Aorta (tissue), 5 donors: ENCODE measurements at regions not wholly inside any gene's neighbourhood (a gene's known extent, or its start where the extent isn't known, plus 50 kb on each side); places are given as distances from the start of the nearest gene placed in this dataset.

Experiments used
- ATAC-seq: fragments of 200-7000 bp; cut with Tn5 transposase; one replicate; pipeline ENCODE4 v1.9.1; 2022; ENCODE audit warnings: moderate library complexity; ENCODE audit not compliant: low FRiP score
- DNase-seq, 2 donors: peaks; one replicate each; pipeline ENCODE4 v3.0.0-alpha.2; 2020
- H3K27ac ChIP-seq, 2 donors: one replicate each; pipeline ENCODE4 v1.5.1; 2013; ENCODE audit warnings: low read length in 2 of 2, mild to moderate bottlenecking in 2 of 2, moderate library complexity in 2 of 2, control low read depth in 1 of 2, inconsistent platforms in 1 of 2, low read depth in 1 of 2
- H3K27me3 ChIP-seq, 2 donors: one replicate each; pipeline ENCODE4 v1.6.1; 2013; ENCODE audit warnings: control low read depth in 1 of 2, low read length in 1 of 2, mild to moderate bottlenecking in 1 of 2, moderate library complexity in 1 of 2; ENCODE audit not compliant: insufficient read depth in 2 of 2, control insufficient read depth in 1 of 2
- H3K36me3 ChIP-seq, 2 donors: one replicate each; pipeline ENCODE4 v1.6.1; 2013; ENCODE audit warnings: control low read depth in 1 of 2, low read length in 1 of 2, mild to moderate bottlenecking in 1 of 2; ENCODE audit not compliant: insufficient read depth in 2 of 2, control insufficient read depth in 1 of 2
- H3K4me1 ChIP-seq, 2 donors: one replicate each; pipeline ENCODE4 v1.6.1; 2013; ENCODE audit warnings: low read length in 2 of 2, control low read depth in 1 of 2, mild to moderate bottlenecking in 1 of 2, moderate library complexity in 1 of 2; ENCODE audit not compliant: insufficient read depth in 2 of 2, control insufficient read depth in 1 of 2
- H3K4me3 ChIP-seq, 2 donors: one replicate each; pipeline ENCODE4 v1.5.1; 2013; ENCODE audit warnings: low read length in 2 of 2, control low read depth in 1 of 2, mild to moderate bottlenecking in 1 of 2
- H3K9me3 ChIP-seq: one replicate; pipeline ENCODE4 v1.6.1; 2013; ENCODE audit warnings: mild to moderate bottlenecking, low read length; ENCODE audit not compliant: control insufficient read depth
- WGBS, 2 donors: extraction: QIAGEN DNeasy Blood & Tissue Kit; methylation state at CpG; one replicate each; pipeline ENCODE4 v1.1.7; 2013; 5-methylcytosine and 5-hydroxymethylcytosine counted together
- intact Hi-C, 2 donors: fragments of 100-400 bp; cut with DNase I; formaldehyde crosslinking; loops; one replicate each; pipeline versions ENCODE4 v1.14.2 to v1.15.0; 2022
- donor health status: healthy with polysubstance abuse.
- donor health status: Bipolar disorder and iron deficiency.
- donor health status: DM: no; HTN: no; CAD: no.
- donor health status: DM: no; HTN: no; CAD: no.
- donor health status: DM: yes; HTN: yes; CAD: no.

DNA sequence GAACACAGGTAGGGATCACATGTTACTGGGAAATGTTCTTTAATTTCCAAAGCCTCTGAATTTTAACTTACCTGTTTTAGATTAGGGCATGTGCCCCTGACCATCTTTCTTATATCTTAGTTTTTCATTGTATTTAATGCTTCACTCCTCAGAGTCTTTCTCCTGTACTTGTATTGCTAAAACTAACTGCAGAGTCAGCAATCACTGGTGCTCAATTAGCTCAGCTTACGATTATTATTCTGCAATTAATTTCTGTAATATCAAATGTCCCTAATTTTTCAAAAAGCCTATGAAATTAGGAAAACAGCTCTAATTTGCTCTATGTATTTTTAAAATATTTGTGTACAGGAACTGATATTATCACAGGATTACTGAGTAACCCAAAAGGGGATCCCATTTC, 693.2 kb upstream of the SLC8A1 start:
- no peaks in the 10 kb centered on the region for H3K9me3 ChIP-seq
- no peak for DNase-seq
- ATAC-seq = no peak

DNA sequence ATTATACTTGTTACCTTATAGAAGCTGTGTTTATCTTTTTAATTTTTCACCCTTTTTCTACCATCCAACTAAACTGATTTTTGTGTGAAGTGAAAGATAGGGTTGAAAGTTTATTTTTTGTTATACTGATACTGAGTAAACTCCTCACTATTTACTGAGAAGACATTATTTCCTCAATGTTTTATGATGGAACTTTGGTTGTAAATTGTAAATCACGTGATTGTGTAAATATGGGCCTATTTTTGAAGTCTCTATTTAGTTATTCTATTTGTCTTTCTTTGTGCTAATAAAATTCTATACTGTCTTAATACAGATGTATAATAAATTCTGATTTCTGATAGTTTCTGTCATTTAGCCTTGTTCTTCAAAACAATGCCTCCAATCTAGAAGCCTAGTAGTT, 697.2 kb upstream of the SLC8A1 start:
- WGBS, 2 donors = 81 to 89% methylated on average over 1 of the region's 1 CpG
- intact Hi-C loops = no loop called here

More for the DNA sequence above, 693.2 kb upstream of the SLC8A1 start:
- H3K36me3 ChIP-seq = no peaks in the 10 kb centered on the region
- H3K4me1 ChIP-seq = no peaks in the 10 kb centered on the region
- no peaks in the 10 kb centered on the region for H3K27me3 ChIP-seq
- intact Hi-C loops = no loop called here
- H3K27ac ChIP-seq = no peak overlapping the region
- 97 to 98% methylated on average over 1 of the region's 1 CpG for WGBS, 2 donors
- no peak overlapping the region for H3K4me3 ChIP-seq

DNA sequence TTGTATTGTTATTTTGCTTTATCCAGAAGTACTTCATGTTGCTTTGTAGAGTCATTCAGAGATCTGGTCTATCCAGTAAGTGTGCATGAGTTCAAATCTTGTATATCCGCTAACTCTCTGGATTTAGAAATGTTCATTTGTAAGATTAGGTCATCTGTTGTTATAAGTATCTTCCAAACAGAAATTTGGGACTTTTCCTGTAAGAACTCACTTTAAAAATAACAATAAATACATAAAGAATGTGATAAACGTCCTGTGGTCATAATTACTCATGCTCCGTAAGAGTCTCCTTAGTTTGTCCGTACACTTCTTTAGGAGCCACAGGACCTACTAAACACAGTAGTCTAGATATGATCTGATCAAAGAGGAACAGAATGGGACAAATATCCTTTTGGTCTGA, 699.9 kb upstream of the SLC8A1 start:
- DNase-seq (no peak), ATAC-seq (no peak)
- Histone ChIP-seq H3K4me3 (no peak overlapping the region), H3K9me3 (no peaks in the 10 kb centered on the region), H3K27ac (no peak overlapping the region), H3K27me3 (no peaks in the 10 kb centered on the region), H3K36me3 (no peaks in the 10 kb centered on the region), H3K4me1 (no peaks in the 10 kb centered on the region)
- intact Hi-C loops = no loop called here
- WGBS, 2 donors = 82 to 85% methylated on average over 4 of the region's 4 CpGs

More for the DNA sequence above, 697.2 kb upstream of the SLC8A1 start:
- Histone ChIP-seq H3K27me3 (no peaks in the 10 kb centered on the region), H3K9me3 (no peaks in the 10 kb centered on the region), H3K36me3 (no peaks in the 10 kb centered on the region), H3K4me1 (no peaks in the 10 kb centered on the region), H3K27ac (no peak overlapping the region), H3K4me3 (no peak overlapping the region)
- DNase-seq = no peak
- ATAC-seq = no peak

DNA sequence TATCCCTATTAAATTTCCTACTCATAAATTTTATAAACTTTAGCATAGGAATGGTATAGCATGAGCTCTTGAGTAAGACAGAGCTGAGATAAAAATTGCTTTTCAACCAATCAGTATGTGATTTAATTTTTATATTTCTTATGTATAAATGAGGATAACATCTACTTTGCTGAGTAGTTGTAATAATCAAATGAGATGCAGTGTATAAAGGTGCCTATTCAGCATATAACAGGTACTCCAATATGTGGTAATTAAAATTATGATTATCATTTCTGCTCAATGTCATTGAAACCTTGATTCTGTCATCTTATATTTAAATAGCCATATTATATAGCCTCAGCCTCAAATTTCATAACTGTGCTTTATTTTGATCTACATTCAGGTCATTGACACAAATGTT, 700.4 kb upstream of the SLC8A1 start:
- intact Hi-C loops = no loop called here
- Histone ChIP-seq H3K36me3 (no peaks in the 10 kb centered on the region), H3K4me3 (no peak overlapping the region), H3K9me3 (no peaks in the 10 kb centered on the region), H3K27ac (no peak overlapping the region), H3K4me1 (no peaks in the 10 kb centered on the region), H3K27me3 (no peaks in the 10 kb centered on the region)
- DNase-seq (no peak), ATAC-seq (no peak)

DNA sequence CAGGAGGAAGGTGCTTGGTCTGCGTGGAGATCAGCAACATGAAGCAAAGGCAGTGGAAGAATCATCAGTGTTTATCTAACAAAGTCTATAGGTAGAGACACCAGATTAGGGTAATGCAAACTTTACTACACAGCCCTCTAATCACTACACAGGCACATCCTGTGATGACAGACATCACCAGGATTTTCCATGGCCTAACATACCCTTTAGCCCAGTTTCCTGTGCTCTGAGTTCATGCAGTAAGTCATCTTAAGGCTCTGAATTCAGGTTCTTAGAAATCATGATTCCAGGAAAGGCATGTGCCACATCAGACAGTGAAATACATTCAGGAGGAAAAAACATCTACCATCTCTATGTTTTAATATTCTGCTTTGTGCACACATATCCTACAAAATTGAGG, 708.5 kb upstream of the SLC8A1 start:
- ATAC-seq = no peak
- no peaks in the 10 kb centered on the region for H3K36me3 ChIP-seq
- H3K27me3 ChIP-seq = no peaks in the 10 kb centered on the region
- H3K9me3 ChIP-seq = no peaks in the 10 kb centered on the region
- no peaks in the 10 kb centered on the region for H3K4me1 ChIP-seq
- intact Hi-C loops = no loop called here
- no peak for DNase-seq
- WGBS, 2 donors = 81 to 88% methylated on average over 1 of the region's 1 CpG
- H3K4me3 ChIP-seq = no peak overlapping the region
- no peak overlapping the region for H3K27ac ChIP-seq

DNA sequence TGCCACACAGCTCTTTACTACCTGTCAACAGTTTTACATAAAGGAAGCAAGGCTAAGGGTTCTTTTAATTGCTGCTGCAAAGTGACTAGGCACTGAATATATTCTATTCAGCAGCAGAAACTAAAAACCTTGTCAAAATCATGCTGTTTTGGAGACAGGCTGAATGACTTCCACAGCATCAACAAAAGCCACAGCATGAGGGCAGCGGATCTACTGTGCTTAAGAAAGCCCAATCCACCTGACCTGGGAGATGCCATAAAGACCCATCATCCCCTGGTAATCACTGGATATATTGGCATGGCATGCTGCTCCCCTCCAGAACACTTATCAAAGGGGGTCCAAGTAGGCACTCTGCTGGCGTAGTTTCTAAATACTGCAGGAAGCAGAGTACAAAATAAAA, 715.1 kb upstream of the SLC8A1 start:
- ATAC-seq (no peak), DNase-seq (no peak)
- Histone ChIP-seq H3K27me3 (no peaks in the 10 kb centered on the region), H3K27ac (no peak overlapping the region), H3K4me1 (no peaks in the 10 kb centered on the region), H3K36me3 (no peaks in the 10 kb centered on the region), H3K4me3 (no peak overlapping the region), H3K9me3 (no peaks in the 10 kb centered on the region)
- intact Hi-C loops = no loop called here
- 96 to 98% methylated on average over 2 of the region's 2 CpGs for WGBS, 2 donors

DNA sequence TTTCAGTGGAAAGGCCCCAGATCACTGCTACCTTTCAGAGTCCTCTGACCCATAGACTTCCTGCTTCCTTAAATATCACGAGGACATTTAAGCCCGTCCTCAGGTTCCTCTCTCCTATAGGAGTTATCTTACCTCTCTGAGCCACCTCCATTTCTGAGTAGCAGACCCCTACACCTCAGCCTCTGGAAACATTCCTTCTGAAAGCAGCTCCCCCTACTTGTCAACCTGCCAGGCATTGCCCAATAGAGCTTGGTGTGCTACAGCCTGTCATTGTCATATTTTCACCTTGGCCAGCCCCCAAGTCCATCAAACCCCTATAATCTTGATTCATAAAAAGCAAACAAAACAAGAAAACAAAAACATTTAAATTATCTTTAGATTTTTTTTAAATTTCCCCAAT, 717.9 kb upstream of the SLC8A1 start:
- Histone ChIP-seq H3K27ac (no peak overlapping the region), H3K4me3 (no peak overlapping the region), H3K9me3 (no peaks in the 10 kb centered on the region), H3K36me3 (no peaks in the 10 kb centered on the region), H3K4me1 (no peaks in the 10 kb centered on the region), H3K27me3 (no peaks in the 10 kb centered on the region)
- DNase-seq (no peak), ATAC-seq (no peak)
- intact Hi-C loops = no loop called here
- 91 to 98% methylated on average over 2 of the region's 2 CpGs for WGBS, 2 donors

DNA sequence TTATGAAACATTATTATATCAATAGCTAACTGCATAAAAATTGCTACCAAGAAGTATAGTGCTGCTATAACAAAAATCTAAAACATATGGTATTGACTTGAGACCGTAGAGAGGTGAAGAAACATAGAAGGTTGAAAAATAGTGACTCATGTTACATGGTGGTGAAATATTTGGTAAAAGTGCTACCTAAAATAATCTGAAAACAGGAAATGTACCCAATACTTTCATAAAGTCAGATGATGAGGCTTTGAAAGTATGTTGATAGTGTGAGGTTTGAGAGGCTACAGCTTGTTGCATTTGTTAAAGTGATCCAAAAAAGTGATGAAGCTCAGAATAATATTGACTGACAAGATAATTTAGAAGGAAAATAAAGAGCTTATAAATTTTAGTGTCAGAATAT, 718.7 kb upstream of the SLC8A1 start:
- DNase-seq = no peak
- no peaks in the 10 kb centered on the region for H3K36me3 ChIP-seq
- no peaks in the 10 kb centered on the region for H3K9me3 ChIP-seq
- intact Hi-C loops = no loop called here
- no peak overlapping the region for H3K4me3 ChIP-seq
- H3K27ac ChIP-seq = no peak overlapping the region
- no peak for ATAC-seq
- WGBS, 2 donors = 97% methylated on average over 1 of the region's 1 CpG
- H3K4me1 ChIP-seq = no peaks in the 10 kb centered on the region
- H3K27me3 ChIP-seq = no peaks in the 10 kb centered on the region

DNA sequence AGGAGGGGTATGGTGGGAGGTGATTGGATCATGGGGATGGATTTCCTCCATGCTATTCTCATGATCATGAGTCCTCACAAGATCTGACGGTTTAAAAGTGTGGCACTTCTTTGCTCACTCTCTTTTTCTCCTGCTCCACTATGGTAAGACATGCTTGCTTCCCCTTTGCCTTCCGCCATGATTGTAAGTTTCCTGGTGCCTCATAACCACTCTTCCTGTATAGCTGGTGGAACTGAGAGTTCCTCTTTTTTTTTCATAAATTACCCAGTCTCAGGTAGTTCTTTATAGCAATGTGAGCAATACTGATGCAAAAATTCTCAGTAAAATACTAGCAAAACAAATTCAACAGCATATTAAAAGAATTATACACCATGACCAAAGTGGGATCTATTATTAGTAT, 728.5 kb upstream of the SLC8A1 start:
- ATAC-seq = no peak
- Histone ChIP-seq H3K9me3 (no peaks in the 10 kb centered on the region), H3K4me3 (no peak overlapping the region), H3K4me1 (no peaks in the 10 kb centered on the region), H3K36me3 (no peaks in the 10 kb centered on the region), H3K27ac (no peak overlapping the region), H3K27me3 (no peaks in the 10 kb centered on the region)
- intact Hi-C loops = no loop called here
- 69 to 75% methylated on average over 2 of the region's 2 CpGs for WGBS, 2 donors
- DNase-seq = no peak
